Activated naive CD8-positive, alpha-beta T cell treated with anti-CD3 and anti-CD28 coated beads, Interleukin-2, amount 50 U/mL, for 24 hours (primary cell): ENCODE measurements at regions not wholly inside any gene's neighbourhood (a gene's known extent, or its start where the extent isn't known, plus 50 kb on each side); places are given as distances from the start of the nearest gene placed in this dataset.

Experiments used
- ATAC-seq: fragments of 150-1000 bp; cut with Tn5 transposase; one replicate; pipeline ENCODE4 v1.10.0; 2021
- DNase-seq: peaks from one replicate; pipeline ENCODE4 v3.0.0; 2021
- H3K27ac Mint-ChIP-seq: one replicate; pipeline ENCODE4 v1.8.0; 2021; ENCODE audit warnings: mild to moderate bottlenecking, mixed read lengths
- H3K27me3 Mint-ChIP-seq: one replicate; pipeline ENCODE4 v1.8.0; 2021; ENCODE audit warnings: mixed read lengths
- H3K36me3 Mint-ChIP-seq: one replicate; pipeline ENCODE4 v1.8.0; 2021; ENCODE audit warnings: low read depth, mixed read lengths
- H3K4me1 Mint-ChIP-seq: one replicate; pipeline ENCODE4 v1.8.0; 2021; ENCODE audit warnings: mixed read lengths
- H3K4me3 Mint-ChIP-seq: one replicate; pipeline ENCODE4 v1.8.0; 2021; ENCODE audit warnings: mild to moderate bottlenecking, moderate library complexity, mixed read lengths
- H3K9me3 Mint-ChIP-seq: one replicate; pipeline ENCODE4 v1.8.0; 2021; ENCODE audit warnings: mixed read lengths

DNA sequence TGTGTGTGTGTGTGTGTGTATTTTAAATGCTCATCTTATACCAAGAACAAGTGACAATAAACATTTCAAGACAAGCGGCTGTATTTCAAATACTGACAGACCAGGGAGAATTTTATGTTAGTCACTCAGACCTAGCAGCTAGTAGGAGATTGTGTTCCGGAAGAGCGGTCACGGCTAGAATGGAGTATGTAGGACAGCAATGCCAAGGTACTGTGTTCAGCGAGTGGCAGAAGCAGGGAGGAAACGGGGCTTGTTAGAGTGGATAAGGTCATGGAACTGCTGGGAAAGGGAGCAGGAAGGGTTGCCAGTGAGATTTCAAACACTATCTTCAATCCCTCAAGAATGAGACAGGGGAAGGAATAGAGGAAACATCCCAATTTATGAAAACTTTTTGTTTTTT is 260.5 kb upstream of the PITRM1 start:
- DNase-seq (no peak), ATAC-seq (no peak)
- peaks cover 2% of the 10 kb centered on the region for H3K36me3 Mint-ChIP-seq
- no peak overlapping the region for H3K27ac Mint-ChIP-seq
- no peak overlapping the region for H3K4me3 Mint-ChIP-seq
- H3K4me1 Mint-ChIP-seq = no peaks in the 10 kb centered on the region
- H3K9me3 Mint-ChIP-seq = peaks cover 12% of the 10 kb centered on the region
- peaks cover 8% of the 10 kb centered on the region for H3K27me3 Mint-ChIP-seq

GRCh38 chr10:3432081-3432825 is 259.7 kb upstream of the PITRM1 start:
- Mint-ChIP-seq H3K9me3 (peaks cover 12% of the 10 kb centered on the region), H3K27ac (no peak overlapping the region)

GRCh38 chr10:3430501-3430900 is 257.9 kb upstream of the PITRM1 start:
- peaks cover 12% of the 10 kb centered on the region for H3K9me3 Mint-ChIP-seq
- no peak overlapping the region for H3K4me3 Mint-ChIP-seq
- H3K27me3 Mint-ChIP-seq = peaks cover 1% of the 10 kb centered on the region
- H3K36me3 Mint-ChIP-seq = peaks cover 2% of the 10 kb centered on the region
- no peak overlapping the region for H3K27ac Mint-ChIP-seq
- DNase-seq (no peak), ATAC-seq (no peak)
- peaks cover 6% of the 10 kb centered on the region for H3K4me1 Mint-ChIP-seq

More at GRCh38 chr10:3432081-3432825, 259.7 kb upstream of the PITRM1 start:
- no peak for ATAC-seq
- H3K36me3 Mint-ChIP-seq = peaks cover 2% of the 10 kb centered on the region
- H3K4me3 Mint-ChIP-seq = no peak overlapping the region
- DNase-seq = no peak
- no peaks in the 10 kb centered on the region for H3K4me1 Mint-ChIP-seq
- H3K27me3 Mint-ChIP-seq = peaks cover 5% of the 10 kb centered on the region

DNA sequence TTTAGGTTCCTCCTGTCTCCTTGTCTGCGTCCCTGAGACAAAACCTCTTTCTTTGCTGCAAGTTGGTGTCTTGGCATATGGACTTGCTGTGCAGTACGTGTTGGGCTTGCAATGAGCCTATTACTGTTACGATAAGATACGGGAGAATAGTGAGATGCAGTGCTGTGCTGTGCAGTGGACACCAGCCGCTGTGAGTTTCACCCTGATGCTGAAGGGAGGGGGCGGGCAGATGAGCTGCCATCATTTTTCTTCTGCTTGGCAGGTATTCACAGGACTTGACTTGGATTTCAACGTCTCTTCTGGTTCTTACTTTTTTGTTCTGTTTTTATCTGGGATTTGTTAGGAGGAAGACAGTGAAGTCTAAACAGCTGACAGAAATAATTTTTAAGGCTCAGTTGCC is 257.1 kb upstream of the PITRM1 start:
- Mint-ChIP-seq H3K27ac (no peak overlapping the region), H3K4me3 (no peak overlapping the region), H3K36me3 (peaks cover 2% of the 10 kb centered on the region), H3K9me3 (peaks cover 12% of the 10 kb centered on the region), H3K27me3 (peaks cover 4% of the 10 kb centered on the region), H3K4me1 (peaks cover 6% of the 10 kb centered on the region)
- no peak for ATAC-seq
- DNase-seq = no peak

GRCh38 chr10:3428826-3429225 is 256.2 kb upstream of the PITRM1 start:
- ATAC-seq = no peak
- Mint-ChIP-seq H3K27ac (no peak overlapping the region), H3K4me3 (no peak overlapping the region), H3K36me3 (peaks cover 2% of the 10 kb centered on the region), H3K9me3 (peaks cover 12% of the 10 kb centered on the region), H3K27me3 (peaks cover 8% of the 10 kb centered on the region), H3K4me1 (peaks cover 6% of the 10 kb centered on the region)
- DNase-seq = no peak

GRCh38 chr10:3427950-3428354 is 255.4 kb upstream of the PITRM1 start:
- H3K4me3 Mint-ChIP-seq = no peak overlapping the region
- H3K27me3 Mint-ChIP-seq = peaks cover 12% of the 10 kb centered on the region
- DNase-seq (no peak), ATAC-seq (no peak)
- peaks cover 6% of the 10 kb centered on the region for H3K4me1 Mint-ChIP-seq
- H3K9me3 Mint-ChIP-seq = peaks cover 12% of the 10 kb centered on the region
- peaks cover 2% of the 10 kb centered on the region for H3K36me3 Mint-ChIP-seq
- no peak overlapping the region for H3K27ac Mint-ChIP-seq

DNA sequence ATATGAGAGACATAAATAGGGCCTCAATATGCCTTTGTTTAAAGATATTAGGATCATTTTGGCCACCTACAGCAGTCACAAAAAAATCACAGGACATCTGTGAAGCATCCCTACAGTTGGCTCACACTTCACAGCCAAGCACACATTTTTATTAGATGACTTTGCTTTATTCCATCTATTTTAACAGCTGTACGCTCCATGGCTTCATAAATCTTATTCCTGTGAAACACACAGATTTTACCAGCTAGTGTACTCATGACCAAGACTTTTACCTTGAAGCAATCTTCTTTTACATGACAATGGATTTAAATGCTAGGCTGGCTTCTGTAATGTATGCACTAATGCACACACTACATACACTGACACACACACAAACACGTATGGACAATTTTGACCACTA is 254.8 kb upstream of the PITRM1 start:
- peaks cover 6% of the 10 kb centered on the region for H3K4me1 Mint-ChIP-seq

DNA sequence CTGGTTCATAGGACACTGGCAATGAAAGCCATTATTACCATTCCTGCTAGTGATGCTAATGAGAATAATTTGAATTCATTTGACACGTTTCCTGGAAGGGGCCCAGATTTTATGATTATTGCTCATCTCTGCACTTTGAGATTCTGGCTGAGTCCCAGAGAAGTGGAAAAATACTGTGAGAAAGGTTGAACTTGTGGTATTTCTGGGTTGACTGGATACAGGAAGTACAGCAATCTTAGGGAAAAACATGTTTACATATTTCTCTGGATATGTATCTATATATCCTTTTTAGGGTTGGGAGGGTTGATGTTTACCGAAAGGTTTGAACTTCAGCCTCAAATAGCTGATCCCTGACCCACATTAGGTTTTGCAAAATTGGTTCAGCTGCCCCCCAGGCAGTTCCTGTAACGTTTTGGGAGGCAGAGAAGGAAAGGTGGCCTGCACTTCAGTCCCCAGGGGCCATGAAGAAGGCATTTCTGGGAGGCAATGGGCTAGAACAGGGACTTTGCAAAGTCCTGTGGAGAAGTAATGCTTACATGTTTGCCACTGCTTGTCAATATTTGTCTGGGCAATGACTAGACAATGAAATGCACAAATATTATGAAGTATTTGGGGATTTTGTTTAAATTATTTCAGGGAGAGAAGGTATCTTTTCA is 253.7 kb upstream of the PITRM1 start:
- no peak for DNase-seq

More for the DNA sequence above, 254.8 kb upstream of the PITRM1 start:
- Mint-ChIP-seq H3K27ac (no peak overlapping the region), H3K36me3 (peaks cover 2% of the 10 kb centered on the region), H3K27me3 (peaks cover 12% of the 10 kb centered on the region), H3K4me3 (no peak overlapping the region), H3K9me3 (peaks cover 12% of the 10 kb centered on the region)
- DNase-seq (no peak), ATAC-seq (no peak)

GRCh38 chr10:3425716-3426115 is 253.1 kb upstream of the PITRM1 start:
- Mint-ChIP-seq H3K27ac (no peak overlapping the region), H3K4me1 (peaks cover 7% of the 10 kb centered on the region), H3K9me3 (peaks cover 7% of the 10 kb centered on the region), H3K4me3 (no peak overlapping the region), H3K36me3 (peaks cover 2% of the 10 kb centered on the region), H3K27me3 (peaks cover 15% of the 10 kb centered on the region)
- no peak for ATAC-seq
- no peak for DNase-seq

More for the DNA sequence above, 253.7 kb upstream of the PITRM1 start:
- ATAC-seq = no peak
- Mint-ChIP-seq H3K4me1 (peaks cover 6% of the 10 kb centered on the region), H3K36me3 (peaks cover 2% of the 10 kb centered on the region), H3K4me3 (no peak overlapping the region), H3K27me3 (peaks cover 12% of the 10 kb centered on the region), H3K27ac (no peak overlapping the region), H3K9me3 (peaks cover 12% of the 10 kb centered on the region)

GRCh38 chr10:3425261-3425660 is 252.7 kb upstream of the PITRM1 start:
- DNase-seq (no peak), ATAC-seq (no peak)
- peaks cover 19% of the 10 kb centered on the region for H3K27me3 Mint-ChIP-seq
- no peak overlapping the region for H3K4me3 Mint-ChIP-seq
- no peak overlapping the region for H3K27ac Mint-ChIP-seq
- H3K36me3 Mint-ChIP-seq = peaks cover 2% of the 10 kb centered on the region
- H3K4me1 Mint-ChIP-seq = peaks cover 7% of the 10 kb centered on the region
- peaks cover 3% of the 10 kb centered on the region for H3K9me3 Mint-ChIP-seq

- Mint-ChIP-seq H3K4me1 (peaks cover 17% of the 10 kb centered on the region), H3K4me3 (no peak overlapping the region), H3K9me3 (no peaks in the 10 kb centered on the region), H3K27me3 (peaks cover 19% of the 10 kb centered on the region), H3K36me3 (no peaks in the 10 kb centered on the region), H3K27ac (no peak overlapping the region)
- ATAC-seq (no peak), DNase-seq (no peak)
These were observed 251.7 kb upstream of the PITRM1 start for GRCh38 chr10:3424111-3424851.

- H3K27me3 Mint-ChIP-seq = peaks cover 19% of the 10 kb centered on the region
- H3K4me1 Mint-ChIP-seq = peaks cover 17% of the 10 kb centered on the region
- no peak overlapping the region for H3K27ac Mint-ChIP-seq
- H3K36me3 Mint-ChIP-seq = no peaks in the 10 kb centered on the region
- ATAC-seq (no peak), DNase-seq (no peak)
- no peak overlapping the region for H3K4me3 Mint-ChIP-seq
- H3K9me3 Mint-ChIP-seq = no peaks in the 10 kb centered on the region
These were observed 250.8 kb upstream of the PITRM1 start for GRCh38 chr10:3423384-3423783.

DNA sequence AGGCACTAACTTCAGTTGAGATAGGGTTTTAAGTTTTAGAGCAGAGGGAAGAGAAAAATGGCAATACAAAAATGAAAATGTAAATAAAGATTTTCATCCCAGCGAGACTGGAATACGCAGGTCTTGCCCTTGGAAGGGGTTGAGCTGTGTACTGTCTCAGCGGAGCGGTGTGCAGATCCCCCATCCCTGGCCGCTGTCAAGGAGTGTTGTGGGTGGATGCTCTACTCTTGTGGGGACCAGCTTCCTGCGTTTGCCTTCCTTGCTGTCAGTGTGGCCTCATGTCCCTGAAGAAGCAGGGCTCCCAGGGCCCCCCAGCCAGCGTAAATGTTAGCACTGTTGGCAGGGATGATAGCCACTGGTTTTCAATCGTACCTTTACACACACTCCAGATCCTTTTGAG is 249.7 kb upstream of the PITRM1 start:
- Mint-ChIP-seq H3K4me1 (peaks cover 17% of the 10 kb centered on the region), H3K27me3 (peaks cover 19% of the 10 kb centered on the region), H3K9me3 (no peaks in the 10 kb centered on the region), H3K27ac (no peak overlapping the region), H3K36me3 (no peaks in the 10 kb centered on the region), H3K4me3 (no peak overlapping the region)
- ATAC-seq (no peak), DNase-seq (no peak)

DNA sequence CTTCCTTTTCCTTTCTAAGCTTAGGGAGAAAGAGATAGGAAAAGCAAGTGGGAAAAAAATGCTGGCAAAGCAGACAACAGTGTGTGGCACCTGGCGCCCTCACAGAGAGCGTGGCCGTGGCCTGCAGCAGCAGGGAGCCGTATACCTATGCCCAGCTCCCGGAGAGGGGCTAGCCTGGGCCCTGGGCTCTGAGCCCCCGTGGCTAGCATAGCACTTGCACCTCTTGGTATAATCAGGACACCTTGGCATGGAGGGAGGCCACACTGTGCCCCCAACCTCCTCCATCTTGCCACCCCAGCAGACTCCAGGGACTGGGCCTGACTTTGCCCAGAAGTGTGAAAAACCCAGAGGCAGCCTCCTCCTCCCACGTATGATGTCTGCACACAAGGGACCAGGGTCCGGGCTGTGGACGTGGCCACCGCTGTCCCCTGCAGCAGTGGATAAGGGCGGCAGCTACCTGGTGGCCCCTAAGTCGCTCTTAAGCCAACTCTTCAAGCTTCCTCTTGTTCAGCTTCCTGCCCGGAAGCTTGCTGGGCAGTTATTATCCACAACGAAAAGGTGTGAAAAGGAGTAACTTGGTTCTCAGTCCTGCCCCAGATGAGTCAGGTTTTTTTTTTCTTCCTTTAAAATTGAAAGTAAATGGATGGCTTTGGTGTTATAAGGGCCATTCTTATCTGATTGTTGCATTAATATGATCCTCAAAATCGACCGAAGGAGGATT is 249.1 kb upstream of the PITRM1 start:
- Mint-ChIP-seq H3K4me3 (no peak overlapping the region), H3K9me3 (no peaks in the 10 kb centered on the region), H3K27me3 (peaks cover 19% of the 10 kb centered on the region), H3K27ac (no peak overlapping the region), H3K36me3 (no peaks in the 10 kb centered on the region), H3K4me1 (peaks cover 17% of the 10 kb centered on the region)
- ATAC-seq = no peak
- no peak for DNase-seq
